ENCODE measurements at regions not wholly inside any gene's neighbourhood (a gene's known extent, or its start where the extent isn't known, plus 50 kb on each side); places are given as distances from the start of the nearest gene placed in this dataset.
"Not testable (repeated sequence)": the region's sequence is repeated elsewhere in the genome, so short reads cannot be mapped to it uniquely, and the experiment has no call there.

- H3K4me1 Mint-ChIP-seq; H3K9me3 Mint-ChIP-seq; H3K27ac Mint-ChIP-seq; DNase-seq; H3K27me3 Mint-ChIP-seq; H3K4me3 Mint-ChIP-seq; H3K36me3 Mint-ChIP-seq; ATAC-seq (ENCODE audit: low read depth in 2 of 2): not testable (repeated sequence)
Measured at GRCh38 chr3:75422101-75422945, 241.8 kb upstream of the FRG2C start.

DNA sequence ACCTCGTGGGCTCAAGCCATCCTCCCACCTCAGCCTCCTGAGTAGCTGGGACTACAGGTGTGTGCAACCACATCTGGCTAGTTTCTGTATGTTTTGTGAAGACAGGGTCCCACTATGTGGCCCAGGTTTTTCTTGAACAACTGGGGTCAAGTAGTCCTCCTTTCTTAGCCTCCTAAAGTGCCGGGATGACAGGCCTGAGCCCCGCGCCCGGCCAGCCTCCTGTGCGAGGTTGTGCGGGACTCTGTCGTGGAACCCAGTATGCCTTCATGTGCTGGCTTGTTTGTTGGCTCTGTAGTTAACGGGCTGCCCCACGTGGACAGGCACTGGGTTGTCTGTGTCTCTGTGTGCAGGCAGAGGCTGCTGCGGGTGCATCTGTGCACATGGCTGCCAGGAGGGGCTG lies 238.7 kb upstream of the FRG2C start:
- ATAC-seq (ENCODE audit: low read depth in 2 of 2); DNase-seq; H3K4me1 Mint-ChIP-seq; H3K9me3 Mint-ChIP-seq; H3K36me3 Mint-ChIP-seq; H3K27me3 Mint-ChIP-seq: not testable (repeated sequence)
- peak overlapping the region in 1 of 8 donors; percentile 60 for H3K4me3 Mint-ChIP-seq
- peak overlapping the region in 1 of 6 donors; percentile 51 for H3K27ac Mint-ChIP-seq

DNA sequence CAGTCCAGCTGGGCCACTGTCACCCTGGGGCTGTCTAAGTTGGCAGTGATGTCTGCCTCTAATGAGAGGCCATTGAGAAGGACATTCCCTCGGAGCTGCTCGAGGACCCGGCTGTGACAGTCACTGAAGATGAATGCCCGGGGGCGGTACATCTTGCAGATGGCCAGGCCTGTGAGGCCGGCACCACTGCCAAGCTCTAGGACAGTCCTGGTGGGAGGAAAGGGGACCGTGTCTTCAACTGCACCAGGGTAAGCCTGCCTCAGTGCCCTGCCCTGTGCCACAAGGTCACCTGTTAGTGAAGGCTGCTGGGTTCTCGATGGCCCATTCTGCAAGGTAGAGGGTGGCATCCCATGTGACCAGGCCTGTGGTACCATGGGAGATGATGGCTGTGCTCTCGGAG lies 236.6 kb upstream of the FRG2C start:
- not testable (repeated sequence) for H3K4me1 Mint-ChIP-seq; H3K36me3 Mint-ChIP-seq; DNase-seq; ATAC-seq (ENCODE audit: low read depth in 2 of 2); H3K27me3 Mint-ChIP-seq; H3K9me3 Mint-ChIP-seq; H3K27ac Mint-ChIP-seq
- H3K4me3 Mint-ChIP-seq, result peak overlapping the region in 1 of 8 donors; percentile 14

GRCh38 chr3:75427906-75428305 lies 236.2 kb upstream of the FRG2C start:
- not testable (repeated sequence) for H3K27ac Mint-ChIP-seq; H3K9me3 Mint-ChIP-seq; H3K4me1 Mint-ChIP-seq; DNase-seq; H3K27me3 Mint-ChIP-seq; H3K36me3 Mint-ChIP-seq; ATAC-seq (ENCODE audit: low read depth in 2 of 2)
- H3K4me3 Mint-ChIP-seq, result peak overlapping the region in 1 of 8 donors; percentile 14

- not testable (repeated sequence) for ATAC-seq (ENCODE audit: low read depth in 2 of 2); H3K36me3 Mint-ChIP-seq; H3K9me3 Mint-ChIP-seq; H3K27me3 Mint-ChIP-seq
- H3K4me3 Mint-ChIP-seq, result peak overlapping the region in 1 of 8 donors; percentile 59
- H3K4me1 Mint-ChIP-seq, result peaks cover 0 to 19% (median 6%) of the 10 kb centered on the region in 3 donors
- peak overlapping the region in 1 of 6 donors; percentile 74 for H3K27ac Mint-ChIP-seq
- peak; percentile 31 for DNase-seq
Measured at GRCh38 chr3:75429561-75430220, 234.4 kb upstream of the FRG2C start.

- H3K4me1 Mint-ChIP-seq, result peaks cover 0 to 19% (median 6%) of the 10 kb centered on the region in 3 donors
- H3K36me3 Mint-ChIP-seq; H3K9me3 Mint-ChIP-seq; H3K27me3 Mint-ChIP-seq; ATAC-seq (ENCODE audit: low read depth in 2 of 2); DNase-seq: not testable (repeated sequence)
- H3K4me3 Mint-ChIP-seq, result peak overlapping the region in 1 of 8 donors; percentile 77
- H3K27ac Mint-ChIP-seq, result peak overlapping the region in 2 of 6 donors; percentile 63 to 93
Measured at GRCh38 chr3:75430406-75430805, 233.7 kb upstream of the FRG2C start.

DNA sequence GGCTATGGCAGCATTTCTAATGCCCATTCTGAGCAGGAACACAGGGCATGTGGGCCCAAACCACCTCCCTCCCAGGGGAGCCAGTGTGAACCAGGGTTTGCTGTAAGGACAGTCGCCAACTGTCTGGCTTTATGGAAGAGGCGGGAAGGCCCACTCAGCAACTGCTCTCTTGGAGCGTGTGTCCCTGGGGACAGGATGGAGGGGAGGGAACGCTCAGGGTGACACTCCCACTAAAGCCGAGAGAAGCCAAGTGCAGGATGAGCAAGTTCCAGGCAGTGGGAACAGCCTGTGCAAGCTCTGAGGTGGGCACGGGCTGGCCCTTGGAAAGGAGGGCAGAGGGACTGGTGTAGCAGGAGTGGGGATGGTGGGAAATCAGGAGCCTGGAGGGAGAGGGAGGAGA lies 233.0 kb upstream of the FRG2C start:
- H3K27ac Mint-ChIP-seq, result peak overlapping the region in 1 of 6 donors; percentile 61
- not testable (repeated sequence) for ATAC-seq (ENCODE audit: low read depth in 2 of 2); DNase-seq; H3K9me3 Mint-ChIP-seq; H3K36me3 Mint-ChIP-seq; H3K27me3 Mint-ChIP-seq
- peaks cover 0 to 21% (median 7%) of the 10 kb centered on the region in 3 donors for H3K4me1 Mint-ChIP-seq
- peak overlapping the region in 2 of 8 donors; percentile 42 to 59 for H3K4me3 Mint-ChIP-seq

DNA sequence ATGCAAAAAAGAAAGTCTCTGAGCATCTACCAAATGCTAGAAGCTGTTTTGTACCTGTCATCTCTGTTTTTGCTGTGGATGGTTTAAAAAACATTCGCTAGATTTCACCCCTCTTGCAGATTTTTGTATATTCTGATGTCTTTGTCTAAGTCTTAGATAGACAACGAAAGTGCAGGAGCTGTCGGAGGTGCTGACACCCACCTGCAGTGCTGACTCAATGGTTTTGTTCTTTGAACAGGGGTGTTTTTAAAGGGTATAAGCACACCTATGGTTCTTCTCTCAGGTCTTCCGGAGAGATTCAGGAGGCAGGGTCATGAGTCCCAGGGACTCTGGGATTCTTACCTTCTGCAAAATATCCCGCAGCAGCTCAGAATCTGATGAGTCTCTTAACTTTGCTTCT lies 231.7 kb upstream of the FRG2C start:
- not testable (repeated sequence) for ATAC-seq (ENCODE audit: low read depth in 2 of 2); H3K27ac Mint-ChIP-seq
- H3K4me3 Mint-ChIP-seq, result peak overlapping the region in 3 of 8 donors; percentile 5 to 69 (median 65)

DNA sequence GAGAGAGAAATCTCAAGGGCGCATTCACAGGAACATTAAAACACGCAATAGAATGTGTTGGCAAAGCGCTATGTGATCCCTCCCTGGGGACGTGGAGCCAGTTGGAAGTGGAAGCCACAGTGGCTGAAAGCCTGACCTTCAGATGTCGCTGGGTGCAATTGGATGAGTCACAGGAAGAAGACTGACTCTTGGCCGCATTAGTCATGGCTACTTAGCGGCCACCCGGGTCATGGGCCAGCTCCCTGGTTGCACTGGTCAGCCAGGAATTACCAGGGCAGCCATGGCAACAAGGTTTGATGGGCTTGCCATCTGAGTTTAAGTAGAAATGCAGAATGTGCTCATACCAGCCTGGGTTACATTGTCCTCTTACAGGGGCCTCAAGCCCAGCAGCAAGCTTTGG lies 231.2 kb upstream of the FRG2C start:
- ATAC-seq (ENCODE audit: low read depth in 2 of 2); H3K36me3 Mint-ChIP-seq; DNase-seq; H3K27ac Mint-ChIP-seq; H3K9me3 Mint-ChIP-seq; H3K27me3 Mint-ChIP-seq: not testable (repeated sequence)
- peak overlapping the region in 5 of 8 donors; percentile 5 to 69 (median 63) for H3K4me3 Mint-ChIP-seq
- peaks cover 0 to 23% (median 10%) of the 10 kb centered on the region in 3 donors for H3K4me1 Mint-ChIP-seq

More for the DNA sequence above, 231.7 kb upstream of the FRG2C start:
- H3K9me3 Mint-ChIP-seq, H3K36me3 Mint-ChIP-seq, H3K27me3 Mint-ChIP-seq, DNase-seq: not testable (repeated sequence)
- H3K4me1 Mint-ChIP-seq, result peaks cover 0 to 23% (median 10%) of the 10 kb centered on the region in 3 donors

GRCh38 chr3:75433295-75433694 lies 230.8 kb upstream of the FRG2C start:
- peak overlapping the region in 5 of 8 donors; percentile 15 to 96 (median 63) for H3K4me3 Mint-ChIP-seq
- ATAC-seq (ENCODE audit: low read depth in 2 of 2); H3K36me3 Mint-ChIP-seq; H3K27me3 Mint-ChIP-seq; H3K9me3 Mint-ChIP-seq; DNase-seq: not testable (repeated sequence)
- H3K4me1 Mint-ChIP-seq, result peaks cover 0 to 23% (median 10%) of the 10 kb centered on the region in 3 donors
- peak overlapping the region in 1 of 6 donors; percentile 84 for H3K27ac Mint-ChIP-seq

- Mint-ChIP-seq H3K4me3 (peak overlapping the region; percentile 94 to 100 (median 98)), H3K27ac (peak overlapping the region; percentile 53 to 100 (median 86)), H3K4me1 (peaks cover 0 to 20% (median 10%) of the 10 kb centered on the region in 3 donors)
- not testable (repeated sequence) for H3K27me3 Mint-ChIP-seq; H3K9me3 Mint-ChIP-seq; ATAC-seq (ENCODE audit: low read depth in 2 of 2); H3K36me3 Mint-ChIP-seq
- DNase-seq, result peak; percentile 42
Measured at GRCh38 chr3:75434276-75434912, 229.7 kb upstream of the FRG2C start.

DNA sequence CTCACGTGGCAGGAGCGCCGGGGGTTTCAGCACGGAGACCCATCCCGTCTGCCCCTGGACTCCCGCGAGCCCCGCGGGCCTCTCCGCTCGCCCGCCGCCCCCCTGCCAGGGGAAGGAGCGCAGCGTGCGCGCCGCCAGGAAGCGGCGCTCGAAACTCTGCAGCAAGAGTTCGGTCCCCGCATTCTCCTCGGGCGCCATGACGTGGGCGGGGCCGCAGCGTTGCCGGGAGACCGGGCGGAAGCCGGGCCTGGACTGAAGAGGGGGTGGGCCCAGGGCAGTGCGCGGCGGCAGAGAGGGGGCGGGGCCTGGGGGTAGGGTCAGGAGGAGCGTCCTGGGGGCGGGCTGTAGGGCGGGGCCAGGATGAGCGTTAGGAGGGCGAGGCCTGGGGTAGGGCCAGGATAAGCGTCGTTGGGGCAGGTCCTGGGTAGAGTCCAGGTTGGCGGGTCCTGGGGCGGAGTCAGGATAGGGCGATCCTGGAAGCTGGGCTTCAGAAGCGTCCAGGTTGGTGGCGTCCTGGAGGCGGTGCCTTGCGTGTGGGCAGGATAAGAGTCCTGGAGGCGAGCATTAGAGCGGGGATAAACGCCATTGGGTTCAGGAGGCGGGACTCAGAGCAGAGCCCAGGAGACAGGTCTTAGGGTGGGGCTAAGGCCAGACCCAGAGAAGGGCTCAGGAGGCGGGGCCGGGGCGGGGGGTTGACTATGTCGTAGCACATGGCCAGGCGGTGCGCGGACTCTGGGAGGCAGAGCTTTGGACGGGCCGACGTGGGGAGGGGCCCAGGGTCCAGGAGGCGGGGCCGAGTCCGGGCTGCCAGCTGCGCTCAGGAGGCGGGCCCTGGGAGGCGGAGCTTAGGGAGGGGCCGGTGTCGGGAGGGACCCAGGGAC lies 229.0 kb upstream of the FRG2C start:
- H3K4me1 Mint-ChIP-seq, result peaks cover 0 to 17% (median 10%) of the 10 kb centered on the region in 3 donors
- not testable (repeated sequence) for H3K27me3 Mint-ChIP-seq, H3K36me3 Mint-ChIP-seq, H3K9me3 Mint-ChIP-seq
- H3K4me3 Mint-ChIP-seq, result peak overlapping the region; percentile 94 to 100 (median 98)
- DNase-seq, result peak; percentile 93
- peak; percentile 99 to 100 for ATAC-seq (ENCODE audit: low read depth in 2 of 2)
- peak overlapping the region; percentile 95 to 100 (median 100) for H3K27ac Mint-ChIP-seq

Measured in naive B cell (primary cell).